ENCODE measurements at regions not wholly inside any gene's neighbourhood (a gene's known extent, or its start where the extent isn't known, plus 50 kb on each side); places are given as distances from the start of the nearest gene placed in this dataset.
A peak's percentile ranks its signal among the peaks of the same experiment; 100 is the strongest.
"Not testable (repeated sequence)": the region's sequence is repeated elsewhere in the genome, so short reads cannot be mapped to it uniquely, and the experiment has no call there.

DNA sequence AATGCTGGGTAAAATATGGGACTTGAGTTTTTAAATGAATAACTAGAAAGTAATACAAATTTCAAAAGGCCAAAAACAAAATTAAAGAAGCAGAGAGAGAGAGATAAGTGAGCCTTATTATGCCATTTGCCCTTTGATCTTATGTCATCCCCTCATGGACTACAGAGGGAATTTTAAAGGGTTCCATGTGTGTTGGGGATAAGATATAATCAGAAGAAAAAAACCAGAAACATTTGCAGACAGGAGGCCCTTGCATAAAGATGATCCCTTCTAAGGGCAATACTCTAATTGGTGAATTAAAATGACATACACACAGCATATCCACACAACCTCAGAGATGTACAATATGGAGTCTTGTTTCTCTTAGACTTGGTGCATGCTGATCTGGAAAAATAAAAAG is 406.6 kb upstream of the LARGE1 start:
- no peak for DNase-seq

GRCh38 chr22:34330432-34330831 is 410.2 kb upstream of the LARGE1 start:
- DNase-seq = no peak

GRCh38 chr22:34333285-34333684 is 413.0 kb upstream of the LARGE1 start:
- no peak for DNase-seq

- DNase-seq = no peak
These were observed 414.6 kb upstream of the LARGE1 start for GRCh38 chr22:34334893-34335292.

DNA sequence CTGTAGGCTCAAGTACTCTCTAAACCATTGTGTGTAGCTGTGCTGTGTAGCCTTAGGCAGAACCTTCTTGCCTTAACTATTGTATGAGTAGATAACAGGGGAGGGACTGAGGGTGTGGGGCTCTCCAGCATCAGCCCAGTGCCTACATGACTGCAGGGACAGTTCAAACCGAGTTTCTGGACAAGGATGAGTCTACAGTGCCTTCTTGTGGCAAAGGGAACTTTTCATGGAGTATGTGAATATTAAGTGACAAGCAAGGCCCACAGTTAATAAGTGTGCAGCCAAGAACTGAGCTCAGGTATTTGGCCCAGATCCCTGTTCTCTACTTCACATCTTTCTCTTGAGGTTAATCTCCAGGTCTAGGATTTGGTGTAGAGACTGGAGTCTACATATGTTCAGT is 424.4 kb upstream of the LARGE1 start:
- DNase-seq = no peak

DNA sequence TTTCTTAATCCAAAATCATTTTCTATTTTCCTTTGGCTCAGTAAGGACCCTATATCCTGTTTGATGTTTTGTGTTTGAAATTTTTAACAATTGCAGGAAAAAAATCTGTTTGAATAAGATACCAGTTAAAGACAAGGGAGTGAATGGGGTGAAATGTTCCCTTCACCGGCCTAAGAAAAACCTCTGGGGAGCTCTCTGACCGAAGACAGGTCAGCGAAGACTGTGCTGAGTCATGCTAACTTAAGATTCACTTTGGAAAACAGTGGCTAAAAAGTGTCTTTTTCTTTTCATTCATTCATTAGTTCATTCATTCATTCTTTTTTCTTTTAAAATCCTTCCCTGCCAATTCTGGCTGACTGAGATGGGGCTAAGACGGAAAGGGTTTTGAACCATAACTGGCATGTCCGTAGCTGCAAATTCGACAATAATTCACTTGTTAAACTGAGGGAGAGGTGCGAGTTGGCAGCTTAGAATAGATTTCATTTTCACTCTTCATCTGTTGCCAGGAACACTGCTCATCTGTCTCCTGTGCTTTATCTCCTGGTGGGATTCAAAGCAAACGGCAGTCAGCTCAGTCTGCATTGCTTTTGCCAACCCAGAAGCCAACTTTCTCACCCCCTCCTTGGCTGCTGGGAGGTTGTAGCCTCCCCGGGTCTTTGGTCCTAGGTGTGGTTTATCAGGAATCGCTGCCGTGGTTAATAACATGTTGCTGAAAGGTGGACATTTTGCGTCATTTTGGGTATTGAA is 434.0 kb upstream of the LARGE1 start:
- DNase-seq = no peak

- DNase-seq = no peak
These were observed 436.2 kb upstream of the LARGE1 start for GRCh38 chr22:34356481-34356880.

DNA sequence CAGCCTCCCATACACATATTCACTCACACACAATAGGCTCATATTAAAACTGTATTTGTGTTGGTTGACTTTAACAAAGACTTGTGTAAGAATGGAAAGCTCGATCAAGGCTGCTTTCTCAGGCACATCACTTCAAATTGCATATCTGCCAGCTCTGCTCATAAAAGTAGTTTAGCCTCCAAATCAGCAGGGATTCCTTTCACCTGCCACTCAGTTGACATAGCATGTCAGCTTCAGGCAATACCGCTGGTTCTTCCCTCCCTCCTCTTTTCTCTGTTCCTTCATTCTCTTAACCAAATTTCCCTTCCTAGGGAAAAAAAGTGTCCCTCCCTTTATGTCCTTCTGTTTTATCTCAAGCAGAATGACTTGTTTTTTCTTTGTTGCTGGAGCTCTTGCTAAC is 450.4 kb upstream of the LARGE1 start:
- no peak for DNase-seq

DNA sequence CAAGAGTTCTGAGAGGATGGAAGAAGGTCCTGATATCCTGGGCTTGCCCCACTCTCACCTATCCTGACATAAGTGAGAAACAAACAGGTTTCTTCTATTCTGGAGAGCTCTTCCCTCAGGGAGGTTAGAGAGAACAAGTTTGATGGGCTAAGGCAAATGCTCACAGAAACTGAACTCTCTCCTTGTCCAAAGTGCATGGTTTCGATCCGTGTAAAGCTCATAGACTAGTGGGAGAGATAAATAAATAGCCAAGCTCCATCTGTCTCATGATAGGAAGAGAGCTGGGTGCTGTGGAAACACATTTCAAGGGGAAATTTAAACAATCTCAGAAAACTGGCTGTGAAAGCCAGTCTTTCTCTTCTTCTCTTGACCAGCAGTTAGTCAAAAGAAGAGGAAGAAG is 459.5 kb upstream of the LARGE1 start:
- DNase-seq = no peak

- DNase-seq = no peak
These were observed 460.3 kb upstream of the LARGE1 start for GRCh38 chr22:34380532-34380931.

- no peak for DNase-seq
These were observed 470.1 kb upstream of the LARGE1 start for GRCh38 chr22:34390400-34390799.

DNA sequence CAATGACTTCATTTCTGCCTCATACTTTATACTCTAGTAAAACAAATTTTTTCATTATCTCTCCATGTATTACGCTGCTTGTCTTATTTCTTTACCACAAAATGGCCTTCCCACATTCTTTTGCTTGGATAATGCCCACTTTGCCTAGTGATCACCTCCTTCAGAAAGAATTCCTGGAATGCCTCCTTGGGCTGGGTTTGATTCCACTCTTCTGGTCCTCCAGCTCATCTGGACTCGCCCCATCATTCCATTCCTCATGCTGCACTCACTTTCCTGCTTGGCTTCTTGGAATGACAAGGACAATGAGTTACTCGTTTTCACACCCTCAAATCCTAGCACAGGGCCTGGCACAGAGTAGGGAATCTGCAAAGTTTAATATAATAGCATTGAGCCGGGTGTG is 475.1 kb upstream of the LARGE1 start:
- DNase-seq = no peak

DNA sequence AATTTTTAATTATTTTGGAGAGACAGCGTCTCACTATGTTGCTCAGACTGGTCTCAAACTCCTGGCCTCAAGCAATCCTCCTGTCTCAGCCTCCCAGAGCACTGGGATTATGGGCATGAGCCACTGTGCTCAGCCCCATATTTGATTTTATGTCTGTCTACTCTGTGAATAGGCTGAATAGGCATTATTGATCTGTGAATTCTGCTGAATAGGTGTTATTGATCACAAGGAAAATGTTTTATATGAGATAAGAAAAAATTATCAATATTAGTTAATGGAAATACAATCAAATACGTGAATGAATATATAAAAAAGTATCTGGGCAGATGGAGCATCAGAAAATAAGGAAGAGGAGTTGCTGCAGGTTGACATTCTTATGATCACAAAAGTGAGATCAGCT is 483.4 kb upstream of the LARGE1 start:
- no peak for DNase-seq

GRCh38 chr22:34410111-34410510 is 489.8 kb upstream of the LARGE1 start:
- no peak for DNase-seq

DNA sequence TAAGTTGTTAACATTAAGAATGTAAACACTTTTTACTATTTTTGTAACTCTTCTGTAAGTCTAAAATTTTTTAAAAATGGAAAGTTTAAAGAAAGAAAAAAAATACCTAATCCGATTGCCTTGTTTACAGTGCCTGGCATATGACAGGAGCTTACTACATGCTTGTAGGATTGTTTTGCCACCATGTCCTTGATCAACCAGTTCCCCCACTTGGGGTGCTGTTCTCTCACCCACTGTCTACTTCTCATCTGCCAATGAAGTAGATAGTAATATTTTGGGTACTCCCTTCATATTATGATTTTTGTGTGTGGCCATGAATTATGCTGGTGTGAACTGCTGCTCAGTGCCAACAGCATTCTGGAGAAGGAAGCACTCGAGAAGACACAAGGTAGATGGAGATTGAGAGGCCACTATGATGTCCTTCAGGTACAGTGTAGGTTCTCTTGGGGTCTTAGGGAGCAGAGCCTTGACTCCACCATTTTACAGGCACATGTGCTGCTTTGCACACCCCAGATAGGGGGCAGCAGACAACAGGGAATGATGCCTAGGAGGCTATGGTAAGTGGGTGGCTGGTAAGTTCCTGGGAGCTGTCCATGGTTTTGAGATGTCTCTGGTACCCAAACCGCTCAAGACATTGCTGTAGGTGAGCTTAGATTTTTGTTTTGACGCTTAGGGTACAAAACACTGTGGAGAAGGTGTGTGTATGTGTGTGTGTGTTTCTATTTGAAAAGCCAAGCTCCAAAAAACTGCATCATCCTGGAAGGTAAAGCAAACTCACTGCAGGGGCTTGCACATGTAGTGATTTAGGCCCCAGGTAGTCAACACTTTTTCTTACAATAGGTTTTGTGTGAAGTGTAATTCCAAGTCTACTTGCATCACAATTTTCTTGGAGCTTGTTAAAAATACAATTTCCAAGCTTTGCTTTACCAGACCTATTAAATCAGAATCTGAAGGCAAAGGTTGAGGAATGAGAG is 494.5 kb upstream of the LARGE1 start:
- DNase-seq = peak in 1 of 2 experiments; percentile 39

DNA sequence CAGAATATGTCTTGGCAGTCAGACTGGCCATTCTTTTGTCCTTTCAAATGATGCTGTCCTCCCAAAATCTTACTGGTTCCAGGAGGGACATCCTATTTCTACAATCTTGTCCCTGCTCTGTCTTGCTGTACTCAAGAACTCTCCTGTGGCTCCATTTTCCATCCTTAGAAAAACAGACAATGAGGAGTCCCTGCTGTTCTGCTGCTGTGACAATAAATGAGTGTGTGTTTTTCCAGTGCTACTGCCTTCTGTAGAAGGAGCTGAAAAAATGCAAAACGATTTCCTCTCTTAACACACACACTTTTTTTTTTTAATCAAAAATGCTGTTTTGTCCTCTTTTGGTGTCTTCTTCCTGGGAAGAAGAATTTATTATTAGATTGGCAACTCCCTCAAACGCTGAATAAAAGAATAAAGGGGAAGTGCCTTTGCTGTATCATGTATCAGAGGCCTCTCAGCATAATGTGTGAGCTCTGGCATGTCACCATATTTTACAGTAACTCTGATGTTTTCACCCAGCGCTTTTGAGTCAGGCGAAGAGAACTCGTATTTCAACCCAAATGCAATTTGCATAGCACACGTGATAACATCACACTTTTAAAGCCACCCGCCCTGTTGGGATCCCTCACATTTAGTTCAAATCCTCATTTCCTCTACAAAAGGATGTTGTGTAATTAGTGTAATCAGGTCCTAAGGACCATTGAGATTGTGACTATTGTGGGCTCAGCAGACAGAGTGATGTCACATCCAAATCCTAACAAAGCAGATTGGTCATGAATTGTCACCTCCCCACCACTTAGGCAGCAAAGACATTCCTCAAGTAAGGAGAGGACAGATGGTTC is 496.0 kb upstream of the LARGE1 start:
- no peak for DNase-seq

DNA sequence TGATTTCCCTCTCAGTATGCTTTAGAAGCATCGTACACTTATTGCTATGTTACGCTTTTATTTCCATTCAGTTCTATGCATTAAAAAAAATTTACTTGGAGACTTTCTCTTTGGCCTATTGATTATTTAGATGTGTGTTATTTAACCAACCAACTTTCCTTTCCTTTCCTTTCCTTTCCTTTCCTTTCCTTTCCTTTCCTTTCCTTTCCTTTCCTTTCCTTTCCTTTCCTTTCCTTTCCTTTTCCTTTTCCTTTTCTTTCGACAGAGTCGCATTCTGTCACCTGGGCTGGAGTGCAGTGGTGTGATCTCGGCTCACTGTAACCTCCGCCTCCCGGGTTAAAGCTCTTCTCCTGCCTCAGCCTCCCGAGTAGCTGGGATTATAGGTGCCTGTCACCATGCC is 502.7 kb upstream of the LARGE1 start:
- not testable (repeated sequence) for DNase-seq

DNA sequence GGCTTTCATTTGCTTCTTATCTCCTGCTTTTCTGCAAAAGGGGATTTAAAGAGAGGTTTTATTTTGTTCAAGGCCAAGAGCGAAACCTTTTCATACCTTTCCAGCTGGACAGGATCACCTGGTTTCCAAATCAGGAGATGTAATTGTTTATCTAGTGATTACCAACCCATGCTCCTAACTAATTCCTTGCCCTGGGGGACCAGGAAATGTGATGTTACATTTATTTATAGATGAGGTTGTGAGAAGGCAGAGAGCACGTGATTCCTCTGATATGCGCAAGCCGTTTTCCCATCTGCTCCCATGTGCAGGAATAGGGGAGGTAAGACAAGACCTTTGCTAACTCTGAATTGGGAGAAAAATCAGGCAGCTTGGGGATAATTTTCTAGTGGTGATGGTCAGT is 507.2 kb upstream of the LARGE1 start:
- no peak for DNase-seq

GRCh38 chr22:34427841-34428240 is 507.6 kb upstream of the LARGE1 start:
- DNase-seq = no peak

DNA sequence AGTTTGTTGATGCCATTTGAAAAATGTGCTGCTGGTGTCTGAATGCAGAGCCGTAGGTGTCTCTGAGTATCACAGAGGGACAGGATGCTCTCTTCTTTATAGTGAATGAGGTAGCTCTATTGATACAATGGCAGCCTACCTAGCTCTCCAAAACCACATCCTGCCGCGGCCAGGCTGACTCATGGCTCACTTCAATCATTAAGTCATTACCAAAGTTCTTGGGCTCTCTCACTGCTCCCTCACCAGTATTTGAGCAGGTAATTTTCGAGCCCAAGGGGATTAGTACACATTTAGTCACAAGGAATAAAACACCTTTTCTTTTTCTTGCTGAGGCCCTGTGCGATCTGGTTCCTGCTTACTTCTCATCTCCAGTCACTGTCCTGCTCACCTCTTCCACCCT is 509.0 kb upstream of the LARGE1 start:
- DNase-seq = no peak

DNA sequence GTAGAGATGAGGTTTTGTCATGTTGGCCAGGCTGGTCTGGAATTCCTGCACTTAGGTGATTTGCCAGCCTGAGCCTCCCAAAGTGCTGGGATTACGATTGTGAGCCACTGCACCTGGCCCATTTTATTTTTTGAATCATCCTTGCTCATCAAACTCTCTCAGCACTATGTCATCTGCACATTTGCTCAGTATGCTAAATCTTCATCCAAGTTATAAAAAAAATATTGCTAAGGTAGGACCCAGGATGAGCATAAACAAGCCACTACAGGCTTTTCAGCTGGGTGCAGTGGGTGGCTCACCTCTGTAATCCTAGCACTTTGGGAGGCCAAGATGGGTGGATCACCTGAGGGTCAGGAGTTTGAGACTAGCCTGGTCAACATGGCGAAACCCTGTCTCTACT is 510.1 kb upstream of the LARGE1 start:
- no peak for DNase-seq

GRCh38 chr22:34434371-34434770 is 514.1 kb upstream of the LARGE1 start:
- no peak for DNase-seq

GRCh38 chr22:34437140-34437539 is 516.9 kb upstream of the LARGE1 start:
- DNase-seq = no peak

All from NCI-H187 (cell line).